ENCODE measurements at regions not wholly inside any gene's neighbourhood (a gene's known extent, or its start where the extent isn't known, plus 50 kb on each side); places are given as distances from the start of the nearest gene placed in this dataset.

- Histone ChIP-seq H3K36me3 (ENCODE audit: insufficient read depth, low read length) (no peaks in the 10 kb centered on the region), H3K27me3 (ENCODE audit: insufficient read depth, low read depth, low read length) (no peaks in the 10 kb centered on the region), H2AFZ (ENCODE audit: low read depth, low read length) (no peak overlapping the region), H3F3A (ENCODE audit: insufficient read depth, low read length, poor library complexity, severe bottlenecking) (no peaks in the 10 kb centered on the region), H3K4me3 (ENCODE audit: low read length) (no peak overlapping the region), H3K4me2 (ENCODE audit: low read length) (no peak overlapping the region), H3K9ac (ENCODE audit: low read length) (no peak overlapping the region), H3K9me3 (ENCODE audit: low read length) (no peaks in the 10 kb centered on the region), H3K9me2 (ENCODE audit: insufficient read depth, low read length) (no peaks in the 10 kb centered on the region), H3K79me2 (replicated peaks; ENCODE audit: insufficient read depth, low read length) (no peaks in the 10 kb centered on the region), H4K20me1 (ENCODE audit: insufficient read depth) (no peaks in the 10 kb centered on the region), H3K27ac (ENCODE audit: low read length) (no peak overlapping the region)
- TF ChIP-seq POLR2AphosphoS5 (IDR thresholded peaks at IDR 0.05): no peak
- no peak for TF ChIP-seq EZH2 (IDR thresholded peaks at IDR 0.05; ENCODE audit: borderline replicate concordance, insufficient read depth, low read length, poor library complexity, severe bottlenecking)
- no peak for TF ChIP-seq REST (IDR thresholded peaks at IDR 0.05; ENCODE audit: borderline replicate concordance)
- no peak for TF ChIP-seq EP300 (conservative IDR thresholded peaks at IDR 0.05; ENCODE audit: poor library complexity, severe bottlenecking)
- no peak for TF ChIP-seq MXI1 (conservative IDR thresholded peaks at IDR 0.05; ENCODE audit: poor library complexity, severe bottlenecking)
- no peak for TF ChIP-seq RAD21 (conservative IDR thresholded peaks at IDR 0.05)
- TF ChIP-seq TAF1 (IDR thresholded peaks at IDR 0.05; ENCODE audit: low read depth): no peak
- TF ChIP-seq CTCF (IDR thresholded peaks at IDR 0.05; ENCODE audit: poor library complexity, severe bottlenecking): no peak
- no peak for TF ChIP-seq SMC3 (conservative IDR thresholded peaks at IDR 0.05; ENCODE audit: poor library complexity)
Observed at GRCh38 chr2:16260041-16260830, 319.9 kb downstream of the MYCN start.

- Histone ChIP-seq H3K36me3 (ENCODE audit: insufficient read depth, low read length) (no peaks in the 10 kb centered on the region), H3K27me3 (ENCODE audit: insufficient read depth, low read depth, low read length) (no peaks in the 10 kb centered on the region), H2AFZ (ENCODE audit: low read depth, low read length) (no peak overlapping the region), H3K27ac (ENCODE audit: low read length) (no peak overlapping the region), H3K79me2 (replicated peaks; ENCODE audit: insufficient read depth, low read length) (no peaks in the 10 kb centered on the region), H3K9me3 (ENCODE audit: low read length) (no peaks in the 10 kb centered on the region), H4K20me1 (ENCODE audit: insufficient read depth) (no peaks in the 10 kb centered on the region), H3K9me2 (ENCODE audit: insufficient read depth, low read length) (no peaks in the 10 kb centered on the region), H3K4me3 (ENCODE audit: low read length) (no peak overlapping the region), H3K4me2 (ENCODE audit: low read length) (no peak overlapping the region), H3K9ac (ENCODE audit: low read length) (no peak overlapping the region), H3F3A (ENCODE audit: insufficient read depth, low read length, poor library complexity, severe bottlenecking) (no peaks in the 10 kb centered on the region)
- TF ChIP-seq EP300 (conservative IDR thresholded peaks at IDR 0.05; ENCODE audit: poor library complexity, severe bottlenecking): no peak
- no peak for TF ChIP-seq MXI1 (conservative IDR thresholded peaks at IDR 0.05; ENCODE audit: poor library complexity, severe bottlenecking)
- no peak for TF ChIP-seq RAD21 (conservative IDR thresholded peaks at IDR 0.05)
- no peak for TF ChIP-seq TAF1 (IDR thresholded peaks at IDR 0.05; ENCODE audit: low read depth)
- no peak for TF ChIP-seq CTCF (IDR thresholded peaks at IDR 0.05; ENCODE audit: poor library complexity, severe bottlenecking)
- TF ChIP-seq REST (IDR thresholded peaks at IDR 0.05; ENCODE audit: borderline replicate concordance): no peak
- TF ChIP-seq POLR2AphosphoS5 (IDR thresholded peaks at IDR 0.05): no peak
- TF ChIP-seq EZH2 (IDR thresholded peaks at IDR 0.05; ENCODE audit: borderline replicate concordance, insufficient read depth, low read length, poor library complexity, severe bottlenecking): no peak
- no peak for TF ChIP-seq SMC3 (conservative IDR thresholded peaks at IDR 0.05; ENCODE audit: poor library complexity)
Observed at GRCh38 chr2:16259010-16259409, 318.7 kb downstream of the MYCN start.
